ENCODE measurements at regions not wholly inside any gene's neighbourhood (a gene's known extent, or its start where the extent isn't known, plus 50 kb on each side); places are given as distances from the start of the nearest gene placed in this dataset.

DNA sequence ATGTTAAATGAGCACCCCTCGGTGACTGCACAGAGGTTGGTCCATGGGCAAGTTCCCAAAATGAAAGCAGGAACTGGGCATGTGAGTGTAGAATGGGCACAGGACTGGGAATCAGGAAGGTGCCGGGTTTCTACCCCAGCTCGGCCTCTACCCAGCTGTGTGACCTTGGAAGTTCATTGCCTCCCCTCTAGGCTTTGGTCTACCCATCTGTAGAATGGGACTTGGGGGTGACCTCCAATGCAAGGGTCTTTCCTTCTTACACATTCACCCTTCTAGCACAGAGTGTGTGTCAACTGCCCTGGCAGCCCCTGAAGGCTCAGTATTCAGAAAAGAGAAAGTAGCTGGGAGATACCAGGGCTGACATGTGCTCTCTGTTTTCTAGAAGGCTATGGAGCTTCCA lies 72.3 kb upstream of the PIAS1 start:
- no peaks in the 10 kb centered on the region for H4K20me1 ChIP-seq (replicated peaks; ENCODE audit: control insufficient read depth, extremely low read depth, insufficient read depth, low read length)
- H3K27me3 ChIP-seq (ENCODE audit: control insufficient read depth in 2 of 2, insufficient read depth in 2 of 2, low read length in 2 of 2), result peaks cover 0 to 3% of the 10 kb centered on the region in 2 experiments
- H3K9me1 ChIP-seq (replicated peaks; ENCODE audit: control insufficient read depth, extremely low read depth, insufficient read depth, low read length), result no peaks in the 10 kb centered on the region
- no peak overlapping the region for H3K9ac ChIP-seq (replicated peaks; ENCODE audit: extremely low read depth, insufficient read depth, low read length)
- H3K27ac ChIP-seq (ENCODE audit: insufficient read depth, low read depth, low read length), result no peak overlapping the region
- H2AFZ ChIP-seq (ENCODE audit: low read depth, low read length), result no peak overlapping the region
- no peak for DNase-seq (ENCODE audit: low read depth, low spot score)
- no peak for TF ChIP-seq EZH2 (IDR thresholded peaks at IDR 0.05; ENCODE audit: borderline replicate concordance, low read depth, low read length, severe bottlenecking)
- TF ChIP-seq POLR2A (IDR thresholded peaks at IDR 0.05; ENCODE audit: low read depth, low read length), result no peak
- TF ChIP-seq GATA2 (IDR thresholded peaks at IDR 0.05; ENCODE audit: insufficient read depth, insufficient read length, low read depth, low read length), result no peak
- TF ChIP-seq POLR2AphosphoS5 (IDR thresholded peaks at IDR 0.05; ENCODE audit: insufficient read depth, low read depth, low read length), result no peak
- no peak for FAIRE-seq
- BruUV-seq (replicated peaks), result no TSS peak
- intact Hi-C loops (cut with micrococcal nuclease), result no loop called here
- ChIA-PET POLR2A (no interaction called here), CTCF (no interaction called here)
- dilution Hi-C loops (cut with MboI; ENCODE audit: extremely low pct_ligation_motif_present, low sequenced_read_pairs), result no loop called here
- no peaks in the 10 kb centered on the region for H3K4me1 ChIP-seq (ENCODE audit: control insufficient read depth, extremely low read depth, insufficient read depth, low read length)
- no peaks in the 10 kb centered on the region for H3K36me3 ChIP-seq (ENCODE audit: control insufficient read depth in 2 of 2, extremely low read depth in 1 of 2, insufficient read depth in 2 of 2, low read length in 2 of 2)
- no peak overlapping the region for H3K4me2 ChIP-seq (ENCODE audit: insufficient read depth, low read length)
- no peak overlapping the region for H3K4me3 ChIP-seq (replicated peaks in 1 of 3; ENCODE audit: insufficient read depth in 1 of 3, low read depth in 1 of 3, low read length in 3 of 3)
- H3K9me3 ChIP-seq (replicated peaks; ENCODE audit: control insufficient read depth, insufficient read depth, low read length), result no peaks in the 10 kb centered on the region
- no peaks in the 10 kb centered on the region for H3K79me2 ChIP-seq (ENCODE audit: control insufficient read depth, insufficient read depth, low read length)

GRCh38 chr15:67991706-67992105 lies 62.4 kb upstream of the PIAS1 start:
- FAIRE-seq, result no peak

More at GRCh38 chr15:67991706-67992105, 62.4 kb upstream of the PIAS1 start:
- Histone ChIP-seq H3K9me3 (replicated peaks; ENCODE audit: control insufficient read depth, insufficient read depth, low read length) (no peaks in the 10 kb centered on the region), H2AFZ (ENCODE audit: low read depth, low read length) (no peak overlapping the region), H3K4me1 (ENCODE audit: control insufficient read depth, extremely low read depth, insufficient read depth, low read length) (no peaks in the 10 kb centered on the region), H3K9me1 (replicated peaks; ENCODE audit: control insufficient read depth, extremely low read depth, insufficient read depth, low read length) (no peaks in the 10 kb centered on the region), H3K36me3 (ENCODE audit: control insufficient read depth in 2 of 2, extremely low read depth in 1 of 2, insufficient read depth in 2 of 2, low read length in 2 of 2) (no peaks in the 10 kb centered on the region), H3K27me3 (ENCODE audit: control insufficient read depth in 2 of 2, insufficient read depth in 2 of 2, low read length in 2 of 2) (peaks cover 2 to 4% of the 10 kb centered on the region in 2 experiments), H3K4me3 (replicated peaks in 1 of 3; ENCODE audit: insufficient read depth in 1 of 3, low read depth in 1 of 3, low read length in 3 of 3) (no peak overlapping the region), H3K4me2 (ENCODE audit: insufficient read depth, low read length) (no peak overlapping the region), H4K20me1 (replicated peaks; ENCODE audit: control insufficient read depth, extremely low read depth, insufficient read depth, low read length) (no peaks in the 10 kb centered on the region), H3K9ac (replicated peaks; ENCODE audit: extremely low read depth, insufficient read depth, low read length) (no peak overlapping the region), H3K79me2 (ENCODE audit: control insufficient read depth, insufficient read depth, low read length) (no peaks in the 10 kb centered on the region), H3K27ac (ENCODE audit: insufficient read depth, low read depth, low read length) (no peak overlapping the region)
- dilution Hi-C loops (cut with MboI; ENCODE audit: extremely low pct_ligation_motif_present, low sequenced_read_pairs), result no loop called here
- TF ChIP-seq POLR2A (IDR thresholded peaks at IDR 0.05; ENCODE audit: low read depth, low read length) (no peak), MYC (IDR thresholded peaks at IDR 0.05; ENCODE audit: low read depth, low read length) (no peak), FOS (IDR thresholded peaks at IDR 0.05; ENCODE audit: borderline replicate concordance, insufficient read depth, low read length) (no peak), CTCF (IDR thresholded peaks at IDR 0.05; ENCODE audit: extremely low read depth in 1 of 2, insufficient read depth in 1 of 2, low read depth in 1 of 2, low read length in 2 of 2) (no peak), EZH2 (IDR thresholded peaks at IDR 0.05; ENCODE audit: borderline replicate concordance, low read depth, low read length, severe bottlenecking) (no peak), GATA2 (IDR thresholded peaks at IDR 0.05; ENCODE audit: insufficient read depth, insufficient read length, low read depth, low read length) (no peak), JUN (IDR thresholded peaks at IDR 0.05; ENCODE audit: borderline replicate concordance, insufficient read depth, insufficient read length, low read depth) (no peak)
- BruUV-seq (replicated peaks), result no TSS peak
- intact Hi-C loops (cut with micrococcal nuclease), result no loop called here
- ChIA-PET CTCF (no interaction called here), POLR2A (no interaction called here)
- no peak for DNase-seq (ENCODE audit: low read depth, low spot score)
